HG02763 (cell line): ENCODE measurements at regions not wholly inside any gene's neighbourhood (a gene's known extent, or its start where the extent isn't known, plus 50 kb on each side); places are given as distances from the start of the nearest gene placed in this dataset.
"Not testable (repeated sequence)": the region's sequence is repeated elsewhere in the genome, so short reads cannot be mapped to it uniquely, and the experiment has no call there.

Experiments used
- ATAC-seq: cut with Tn5 transposase; IDR thresholded peaks from one replicate; pipeline ENCODE4 v1.9.1; 2021; ENCODE audit warnings: mild to moderate bottlenecking, moderate library complexity; ENCODE audit not compliant: unreplicated experiment

DNA sequence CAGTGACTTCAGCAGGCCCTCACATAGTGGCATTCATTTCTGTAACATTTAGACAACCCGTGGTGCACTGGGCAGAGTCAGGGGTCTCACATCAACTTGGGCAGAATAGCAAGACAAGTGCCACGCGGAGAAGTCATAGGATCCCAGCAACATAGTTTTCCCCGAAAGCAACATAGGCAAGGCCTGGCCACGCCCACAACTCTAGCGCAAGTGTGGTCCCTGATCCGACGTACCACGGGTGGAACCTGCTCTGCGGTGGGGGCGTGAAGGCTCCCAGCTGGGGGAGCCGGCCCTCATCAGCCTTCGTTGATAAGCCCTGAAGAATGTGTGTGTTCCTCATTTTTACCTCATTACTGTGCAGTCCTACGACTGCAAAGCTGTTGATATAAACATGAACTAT, 261.2 kb downstream of the EIPR1 start:
- ATAC-seq, result no peak

- no peak for ATAC-seq
Measured at GRCh38 chr2:3115301-3116042, 262.1 kb downstream of the EIPR1 start.

- no peak for ATAC-seq
Measured at GRCh38 chr2:3114406-3115185, 263.0 kb downstream of the EIPR1 start.

DNA sequence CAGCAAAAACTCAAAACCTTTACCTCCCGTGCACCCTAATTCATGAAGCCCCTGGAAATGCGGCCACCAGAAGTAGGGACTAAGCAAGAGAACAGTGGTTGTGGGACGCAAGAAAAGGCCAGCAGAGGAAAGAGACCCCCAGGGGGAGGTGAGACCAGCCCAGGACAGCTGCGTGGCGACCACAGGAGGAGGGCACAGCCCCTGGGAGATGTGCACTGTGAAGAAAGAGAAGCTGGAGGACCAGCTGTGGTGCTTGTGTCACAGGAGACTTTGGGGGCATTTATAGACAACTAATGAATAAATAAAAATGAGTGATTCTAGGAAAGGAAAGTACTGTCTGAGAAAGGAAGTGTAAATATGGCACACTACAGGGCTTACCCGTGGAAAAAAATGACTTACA, 263.8 kb downstream of the EIPR1 start:
- no peak for ATAC-seq

- no peak for ATAC-seq
Measured at GRCh38 chr2:3113122-3113521, 264.5 kb downstream of the EIPR1 start.

DNA sequence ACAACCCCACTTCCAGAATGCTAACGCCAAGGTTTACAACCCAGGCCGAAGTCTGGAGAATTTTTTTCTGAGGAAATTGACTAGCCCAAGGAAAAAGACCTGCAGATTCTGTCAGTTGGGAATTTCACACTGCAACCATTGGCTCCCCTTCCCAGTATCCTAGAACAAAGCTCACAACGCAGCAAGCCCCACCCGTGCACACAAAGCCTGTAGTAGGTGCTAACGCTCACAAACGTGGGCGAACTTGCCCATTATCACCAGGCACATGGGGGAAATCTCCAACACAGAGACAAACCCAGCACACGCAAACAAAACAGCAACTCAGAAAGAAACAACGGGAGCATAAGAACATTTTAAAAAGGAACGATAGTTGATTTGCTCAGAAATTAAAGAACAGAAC, 265.1 kb downstream of the EIPR1 start:
- ATAC-seq, result no peak

- ATAC-seq, result no peak
Measured at GRCh38 chr2:3112131-3112530, 265.5 kb downstream of the EIPR1 start.

DNA sequence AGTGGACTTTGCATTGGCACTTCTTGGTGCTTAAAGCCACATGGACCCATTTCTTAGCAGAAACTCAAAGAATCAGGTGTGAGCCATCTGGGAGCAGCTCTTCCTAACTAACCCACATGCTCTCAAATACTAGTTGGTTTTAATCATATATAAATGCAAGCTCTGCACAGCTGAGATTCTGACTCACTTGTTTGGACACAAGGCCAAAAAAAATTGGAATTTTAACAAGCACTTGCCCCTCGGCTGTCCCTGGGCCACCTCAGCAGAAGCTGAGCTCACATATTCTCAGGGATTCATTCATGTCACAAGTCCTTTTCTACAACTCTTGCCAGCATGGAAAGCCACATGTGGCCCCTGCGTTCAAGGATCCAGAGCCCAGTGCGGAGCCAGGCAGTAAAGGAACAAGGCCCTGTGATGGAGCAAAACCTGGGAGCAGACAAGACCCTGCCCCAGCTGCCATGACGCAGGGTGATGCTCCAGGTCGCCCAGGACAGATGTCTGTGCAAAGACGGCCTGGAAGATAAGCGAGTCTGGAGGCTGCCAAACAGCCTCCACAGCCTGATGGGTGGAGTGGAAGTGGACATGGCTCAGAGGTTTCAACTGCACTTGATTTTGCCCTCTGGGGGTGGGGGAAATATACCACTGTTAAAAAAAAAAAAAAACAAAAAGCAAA, 266.5 kb downstream of the EIPR1 start:
- ATAC-seq, result no peak

GRCh38 chr2:3110555-3110954, 267.1 kb downstream of the EIPR1 start:
- ATAC-seq, result no peak

DNA sequence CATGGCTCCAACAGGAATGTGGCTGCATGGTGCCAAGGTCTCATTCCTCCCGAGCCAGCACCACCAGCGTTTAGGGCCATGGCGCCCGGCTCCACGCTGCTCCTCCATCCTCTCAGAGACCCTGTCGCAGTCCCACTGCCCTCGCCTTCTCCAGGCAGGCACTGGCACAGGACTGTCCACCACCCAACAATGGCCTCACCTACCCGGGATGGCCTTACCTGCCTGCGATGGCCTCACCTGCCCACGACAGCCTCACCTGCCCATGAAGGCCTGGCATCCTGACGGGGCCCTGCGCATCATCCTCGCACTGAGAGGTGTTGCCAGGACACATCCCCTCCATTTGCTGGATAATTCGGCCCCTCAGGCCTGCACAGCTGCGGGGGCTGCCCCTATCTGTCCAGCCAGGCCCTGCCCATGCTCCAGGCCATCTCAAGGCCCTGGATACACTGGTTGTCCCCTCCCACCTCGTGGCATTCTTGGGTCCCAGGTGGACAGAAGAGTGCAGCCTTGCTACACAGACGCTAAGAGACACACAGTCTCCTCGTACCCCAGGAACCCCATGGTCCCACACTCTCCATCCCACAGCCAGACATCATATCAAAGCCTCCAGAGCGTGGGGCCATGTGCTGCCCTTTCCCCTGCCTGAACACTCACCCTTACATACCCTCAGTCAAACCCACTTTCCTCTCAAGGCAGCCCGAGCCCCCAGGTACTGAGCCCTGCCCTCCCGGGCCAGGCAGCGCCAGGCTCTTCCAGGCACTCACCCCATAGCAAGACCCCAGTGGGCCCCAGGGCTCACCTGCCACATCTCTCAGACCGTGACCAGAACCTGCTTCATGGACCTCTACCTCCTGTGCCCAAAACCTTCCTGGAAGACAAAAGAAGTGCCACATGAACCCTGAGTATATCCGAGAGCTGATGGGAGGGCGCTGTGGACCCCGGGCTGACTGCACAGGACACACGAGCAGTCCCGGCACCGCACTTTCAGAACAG, 268.6 kb downstream of the EIPR1 start:
- ATAC-seq, result no peak

DNA sequence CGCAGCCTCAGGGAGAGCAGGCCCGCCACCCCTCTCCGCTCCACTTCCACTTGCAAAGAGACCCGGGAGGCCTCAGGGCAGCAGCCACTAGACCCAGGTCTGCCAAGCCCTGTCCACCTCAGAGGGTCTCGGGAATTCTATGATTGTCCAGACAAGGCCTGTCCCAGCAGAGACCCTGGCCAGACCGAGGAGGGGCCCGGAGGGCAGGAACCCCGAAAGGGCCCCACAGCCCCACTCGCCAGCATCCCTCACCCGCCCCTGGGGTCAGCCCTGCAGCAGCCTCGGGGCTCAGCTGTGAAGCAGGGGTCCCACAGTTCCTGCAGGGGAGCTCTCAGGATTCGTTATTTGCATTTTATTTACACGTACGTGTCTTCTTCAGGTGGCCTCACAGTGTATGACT, 269.5 kb downstream of the EIPR1 start:
- ATAC-seq, result no peak

GRCh38 chr2:3107567-3107966, 270.1 kb downstream of the EIPR1 start:
- ATAC-seq, result no peak

DNA sequence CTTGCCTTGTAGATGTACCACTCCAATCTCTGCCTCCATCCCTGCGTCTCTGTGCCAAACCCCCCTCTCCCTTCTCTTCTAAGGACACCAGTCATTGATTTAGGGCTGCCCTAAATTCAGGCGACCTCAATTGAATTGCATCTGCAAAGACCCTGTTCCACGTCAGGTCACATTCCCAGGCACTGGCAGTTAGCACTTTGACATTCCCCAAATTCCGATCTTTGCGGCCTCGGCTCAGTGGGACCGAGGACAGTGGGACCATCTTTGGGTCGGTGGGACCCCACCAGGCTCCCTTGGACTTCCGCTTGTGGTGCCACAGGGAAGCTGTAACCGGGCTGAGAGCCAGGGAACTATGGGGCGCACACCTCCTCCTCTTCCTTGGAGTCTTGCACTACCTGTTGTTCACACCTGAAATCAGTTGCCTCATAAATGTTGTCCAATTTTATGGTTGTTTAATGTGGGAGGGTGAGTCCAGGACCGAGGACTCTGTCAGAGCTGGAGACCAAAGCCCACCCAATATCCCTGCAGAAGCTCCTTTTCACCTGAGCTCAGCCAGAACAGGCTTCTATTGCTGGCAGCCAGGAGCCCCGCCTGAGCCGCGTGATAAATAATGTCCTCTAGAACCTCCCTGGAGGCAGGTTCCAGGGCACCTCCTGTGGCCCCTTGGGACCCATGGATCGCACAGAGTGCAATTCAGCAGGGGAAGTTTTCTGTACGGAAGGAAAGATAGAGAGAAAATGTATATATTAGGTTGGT, 271.6 kb downstream of the EIPR1 start:
- ATAC-seq, result no peak

DNA sequence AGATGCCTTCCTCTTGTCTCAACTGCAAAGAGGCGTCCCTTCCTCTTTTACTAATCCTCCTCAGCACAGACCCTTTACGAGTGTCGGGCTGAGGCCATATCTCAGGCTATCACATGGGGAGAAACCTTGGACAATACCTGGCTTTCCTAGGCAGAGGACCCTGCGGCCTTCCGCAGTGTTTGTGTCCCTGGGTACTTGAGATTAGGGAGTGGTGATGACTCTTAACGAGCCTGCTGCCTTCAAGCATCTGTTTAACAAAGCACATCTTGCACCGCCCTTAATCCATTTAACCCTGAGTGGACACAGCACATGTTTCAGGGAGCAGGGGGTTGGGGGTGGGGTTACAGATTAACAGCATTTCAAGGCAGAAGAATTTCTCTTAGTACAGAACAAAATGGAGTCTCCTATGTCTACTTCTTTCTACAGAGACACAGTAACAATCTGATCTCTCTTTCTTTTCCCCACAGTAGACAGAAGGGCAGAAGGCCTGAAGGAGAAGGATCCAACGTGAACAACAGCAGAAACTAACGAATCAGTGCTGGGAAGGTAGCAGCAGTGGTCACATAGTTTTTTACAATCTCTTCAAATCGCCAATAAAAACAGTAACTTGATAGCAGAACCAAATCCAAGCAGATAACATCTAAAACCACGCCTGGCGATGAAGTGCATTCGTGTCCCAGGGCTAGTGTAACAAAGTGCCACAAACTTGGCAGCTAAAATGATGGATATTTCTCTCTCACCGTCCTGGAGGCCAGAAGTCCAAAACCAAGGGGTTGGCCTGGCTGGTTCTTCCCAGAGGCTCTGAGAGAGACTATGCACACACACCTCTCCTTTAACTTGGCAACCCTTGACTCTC, 272.4 kb downstream of the EIPR1 start:
- not testable (repeated sequence) for ATAC-seq

DNA sequence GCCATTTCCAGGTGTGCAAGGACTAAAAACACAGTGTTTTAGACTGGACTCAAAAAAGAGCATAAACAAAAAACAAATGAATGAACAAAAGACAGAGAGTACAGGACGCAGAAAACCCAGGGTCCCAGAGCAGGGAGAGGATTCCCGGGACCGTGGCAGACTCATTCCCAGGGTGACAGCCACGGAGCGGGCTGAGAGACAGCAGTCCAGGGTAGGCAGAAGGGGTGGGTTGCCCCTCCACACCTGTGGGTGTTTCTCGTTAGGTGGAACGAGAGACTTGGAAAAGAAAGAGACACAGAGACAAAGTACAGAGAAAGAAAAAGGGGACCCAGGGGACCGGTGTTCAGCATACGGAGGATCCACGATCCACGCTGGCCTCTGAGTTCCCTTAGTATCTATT, 273.4 kb downstream of the EIPR1 start:
- ATAC-seq, result no peak

- no peak for ATAC-seq
Measured at GRCh38 chr2:3102922-3103569, 274.6 kb downstream of the EIPR1 start.

GRCh38 chr2:3102081-3102921, 275.3 kb downstream of the EIPR1 start:
- ATAC-seq, result no peak
